Testis (tissue), 2 donors: ENCODE measurements at regions not wholly inside any gene's neighbourhood (a gene's known extent, or its start where the extent isn't known, plus 50 kb on each side); places are given as distances from the start of the nearest gene placed in this dataset.

Experiments
- DNase-seq: peaks from one replicate; pipeline ENCODE4 v3.0.0-alpha.2; 2019
- H3K27ac ChIP-seq, 2 donors: fragments of 200-600 bp; sonication (generic); one replicate each; pipeline ENCODE4 v1.5.1; 2019
- H3K27me3 ChIP-seq: fragments of 200-600 bp; sonication (generic); one replicate; pipeline ENCODE4 v1.5.1; 2019
- H3K36me3 ChIP-seq: fragments of 200-600 bp; sonication (generic); one replicate; pipeline ENCODE4 v1.5.1; 2017; ENCODE audit warnings: low read depth; ENCODE audit errors: missing control alignments
- H3K4me1 ChIP-seq: fragments of 200-600 bp; sonication (generic); one replicate; pipeline ENCODE4 v1.5.1; 2019
- H3K4me3 ChIP-seq, 2 donors: fragments of 200-600 bp; sonication (generic); one replicate each; pipeline ENCODE4 v1.5.1; 2017 to 2019
- H3K9me3 ChIP-seq: fragments of 200-600 bp; sonication (generic); one replicate; pipeline ENCODE4 v1.5.1; 2017
- POLR2A ChIP-seq: fragments of 450-650 bp; IDR thresholded peaks from one replicate; pipeline ENCODE4 v1.6.1; 2017; ENCODE audit warnings: antibody characterized with exemption, mild to moderate bottlenecking, moderate library complexity
- WGBS, 2 donors: methylation state at CpG; one replicate each; pipeline ENCODE4 v1.1.5; 2018; 5-methylcytosine and 5-hydroxymethylcytosine counted together
- intact Hi-C: fragments of 100-400 bp; cut with DNase I; formaldehyde crosslinking; loops from one replicate; pipeline ENCODE4 v1.15.1; 2023; ENCODE audit warnings: low total_unique reads
- TF ChIP-seq, protein P1 (sequence below), 3 experiments: fragments of 450-650 bp in 2 of 3; fragments of 200-600 bp in 1 of 3; sonication (generic) in 1 of 3; IDR thresholded peaks; one replicate each; pipeline ENCODE4 v1.5.1; 2016 to 2019; ENCODE audit warnings: antibody characterized with exemption in 3 of 3, mild to moderate bottlenecking in 2 of 3, moderate library complexity in 1 of 3

DNA sequence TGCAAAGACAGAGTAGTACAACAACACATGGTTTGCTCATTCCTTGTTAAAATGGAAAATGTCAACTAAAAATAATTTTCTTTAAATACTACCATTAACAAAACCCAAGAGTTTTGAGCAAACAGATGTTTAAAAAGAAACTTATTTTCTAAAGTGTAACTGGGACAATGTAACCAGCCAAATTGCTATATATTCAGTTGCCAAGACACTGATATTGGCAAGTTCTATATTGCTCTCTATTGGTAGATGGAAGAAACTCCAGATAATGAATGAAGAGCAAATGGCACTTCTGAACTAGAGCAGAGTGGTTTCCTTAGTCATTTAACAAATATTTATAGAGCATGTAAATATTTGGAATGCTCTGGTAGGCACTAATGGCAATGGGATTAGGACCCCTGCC lies 966.2 kb downstream of the RPA4 start:
- H3K36me3 ChIP-seq: no peaks in the 10 kb centered on the region
- no peak for DNase-seq
- H3K9me3 ChIP-seq: no peaks in the 10 kb centered on the region
- TF ChIP-seq, protein P1, sequence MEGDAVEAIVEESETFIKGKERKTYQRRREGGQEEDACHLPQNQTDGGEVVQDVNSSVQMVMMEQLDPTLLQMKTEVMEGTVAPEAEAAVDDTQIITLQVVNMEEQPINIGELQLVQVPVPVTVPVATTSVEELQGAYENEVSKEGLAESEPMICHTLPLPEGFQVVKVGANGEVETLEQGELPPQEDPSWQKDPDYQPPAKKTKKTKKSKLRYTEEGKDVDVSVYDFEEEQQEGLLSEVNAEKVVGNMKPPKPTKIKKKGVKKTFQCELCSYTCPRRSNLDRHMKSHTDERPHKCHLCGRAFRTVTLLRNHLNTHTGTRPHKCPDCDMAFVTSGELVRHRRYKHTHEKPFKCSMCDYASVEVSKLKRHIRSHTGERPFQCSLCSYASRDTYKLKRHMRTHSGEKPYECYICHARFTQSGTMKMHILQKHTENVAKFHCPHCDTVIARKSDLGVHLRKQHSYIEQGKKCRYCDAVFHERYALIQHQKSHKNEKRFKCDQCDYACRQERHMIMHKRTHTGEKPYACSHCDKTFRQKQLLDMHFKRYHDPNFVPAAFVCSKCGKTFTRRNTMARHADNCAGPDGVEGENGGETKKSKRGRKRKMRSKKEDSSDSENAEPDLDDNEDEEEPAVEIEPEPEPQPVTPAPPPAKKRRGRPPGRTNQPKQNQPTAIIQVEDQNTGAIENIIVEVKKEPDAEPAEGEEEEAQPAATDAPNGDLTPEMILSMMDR (IDR thresholded peaks at IDR 0.05): no peak
- no peak for TF ChIP-seq POLR2A
- H3K4me3 ChIP-seq: no peak overlapping the region
- H3K27ac ChIP-seq: no peak overlapping the region
- no peaks in the 10 kb centered on the region for H3K27me3 ChIP-seq
- intact Hi-C loops: no loop called here
- H3K4me1 ChIP-seq: no peaks in the 10 kb centered on the region

DNA sequence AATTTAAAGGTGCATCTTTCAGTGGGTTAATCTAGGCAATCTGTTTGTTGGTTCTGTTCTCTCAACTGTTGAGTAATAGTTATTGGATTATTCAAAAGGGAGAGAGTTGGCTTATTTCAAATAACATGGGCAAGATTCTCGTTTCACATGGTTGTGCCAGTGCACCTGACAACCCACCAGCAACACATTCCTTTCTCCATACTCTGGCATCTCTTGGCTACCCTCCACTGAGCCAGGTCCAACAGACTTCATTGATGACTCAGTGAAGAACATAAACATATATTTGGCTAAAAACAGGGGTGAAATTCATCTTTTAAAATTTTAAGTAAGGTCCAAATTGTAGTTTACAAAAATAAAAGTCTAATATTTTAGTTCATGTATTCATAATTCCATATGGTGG lies 967.2 kb downstream of the RPA4 start:
- TF ChIP-seq, protein P1 (IDR thresholded peaks at IDR 0.05): no peak
- no peak for TF ChIP-seq POLR2A
- DNase-seq: no peak
- intact Hi-C loops: no loop called here
- Histone ChIP-seq H3K4me1 (no peaks in the 10 kb centered on the region), H3K27me3 (no peaks in the 10 kb centered on the region), H3K4me3 (no peak overlapping the region), H3K9me3 (no peaks in the 10 kb centered on the region), H3K27ac (no peak overlapping the region), H3K36me3 (no peaks in the 10 kb centered on the region)
- 75 to 100% methylated on average over 1 of the region's 1 CpG for WGBS, 2 donors

DNA sequence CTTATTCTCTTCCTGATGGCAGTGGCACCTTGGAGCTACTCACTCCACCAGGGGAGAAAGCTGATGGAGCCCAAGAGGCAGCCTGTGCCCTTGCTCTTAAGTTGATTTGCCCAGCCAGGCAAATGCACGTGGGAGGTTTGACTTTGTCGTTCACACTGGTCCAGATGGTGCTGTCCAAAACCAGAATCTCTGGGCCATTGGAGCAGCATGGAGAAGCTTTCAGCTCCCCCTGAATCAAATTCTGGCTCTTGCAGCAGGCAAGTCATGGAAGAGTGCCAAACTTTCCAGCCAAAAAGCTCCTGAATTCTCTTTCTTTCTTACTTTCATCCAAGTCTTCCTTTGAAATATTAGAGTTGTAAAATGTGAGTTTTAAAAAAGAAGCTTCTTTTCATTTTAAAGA lies 970.4 kb downstream of the RPA4 start:
- Histone ChIP-seq H3K36me3 (no peaks in the 10 kb centered on the region), H3K27me3 (no peaks in the 10 kb centered on the region), H3K4me1 (no peaks in the 10 kb centered on the region), H3K27ac (no peak overlapping the region), H3K4me3 (no peak overlapping the region), H3K9me3 (no peaks in the 10 kb centered on the region)
- no peak for DNase-seq
- 0 to 45% methylated on average over 1 to 2 of the region's 2 CpGs for WGBS, 2 donors
- TF ChIP-seq, protein P1 (IDR thresholded peaks at IDR 0.05): no peak
- TF ChIP-seq POLR2A: no peak
- intact Hi-C loops: no loop called here

DNA sequence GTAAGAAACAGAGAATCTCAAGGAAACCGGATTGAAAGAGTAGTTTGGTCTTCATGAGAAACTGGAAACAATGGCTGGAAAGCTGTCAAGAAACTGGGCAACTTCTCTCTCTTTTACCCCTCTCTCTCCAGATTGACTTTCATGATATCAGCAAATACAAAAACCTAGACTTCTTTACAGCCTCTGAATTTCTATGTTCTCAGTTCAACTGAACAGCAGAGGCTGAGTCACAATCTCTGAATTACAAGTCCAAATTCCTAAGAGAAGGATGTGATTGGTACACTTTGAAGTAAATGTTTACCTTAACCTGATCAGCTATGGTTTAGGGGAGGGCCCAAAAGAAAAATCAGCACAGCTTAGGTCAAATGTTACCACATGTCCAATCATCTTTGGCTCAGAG lies 974.9 kb downstream of the RPA4 start:
- Histone ChIP-seq H3K27ac (no peak overlapping the region), H3K27me3 (no peaks in the 10 kb centered on the region), H3K4me1 (no peaks in the 10 kb centered on the region), H3K36me3 (no peaks in the 10 kb centered on the region), H3K4me3 (no peak overlapping the region), H3K9me3 (no peaks in the 10 kb centered on the region)
- intact Hi-C loops: no loop called here
- DNase-seq: no peak
- 76 to 100% methylated on average over 1 of the region's 1 CpG for whole genome bisulfite sequencing, 2 donors
- TF ChIP-seq, protein P1 (IDR thresholded peaks at IDR 0.05): no peak
- no peak for TF ChIP-seq POLR2A

DNA sequence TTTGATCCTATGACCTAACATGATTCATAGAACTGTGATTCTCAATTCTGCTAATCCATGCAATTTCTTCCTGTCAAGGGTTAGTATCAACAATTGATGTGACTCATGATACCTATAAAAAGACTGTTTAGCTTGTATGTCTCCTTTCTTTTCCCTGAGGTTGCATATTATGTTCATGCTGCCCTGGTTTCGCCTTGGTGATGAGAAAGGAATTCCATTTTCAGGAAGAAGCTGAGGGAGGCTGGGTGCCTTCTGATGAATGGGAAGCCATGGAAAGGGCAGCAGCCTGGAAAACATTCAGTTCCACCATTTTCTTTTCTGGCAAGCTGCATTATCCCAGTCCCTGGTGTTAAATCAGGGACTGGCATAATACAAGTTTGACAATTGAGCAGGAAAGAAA lies 976.5 kb downstream of the RPA4 start:
- no peaks in the 10 kb centered on the region for H3K36me3 ChIP-seq
- no peak overlapping the region for H3K27ac ChIP-seq
- no peaks in the 10 kb centered on the region for H3K4me1 ChIP-seq
- no peaks in the 10 kb centered on the region for H3K9me3 ChIP-seq
- H3K27me3 ChIP-seq: no peaks in the 10 kb centered on the region
- intact Hi-C loops: no loop called here
- 86 to 100% methylated on average over 1 of the region's 1 CpG for whole genome bisulfite sequencing, 2 donors
- no peak for DNase-seq
- TF ChIP-seq, protein P1 (IDR thresholded peaks at IDR 0.05): no peak
- TF ChIP-seq POLR2A: no peak
- no peak overlapping the region for H3K4me3 ChIP-seq
